ENCODE measurements at regions not wholly inside any gene's neighbourhood (a gene's known extent, or its start where the extent isn't known, plus 50 kb on each side); places are given as distances from the start of the nearest gene placed in this dataset.

- no peak for TF ChIP-seq CTCF (IDR thresholded peaks at IDR 0.05)
- no peak for TF ChIP-seq POLR2A (IDR thresholded peaks at IDR 0.05)
Observed at GRCh38 chr14:85037411-85037810, 492.5 kb upstream of the FLRT2 start.

Data from vagina (tissue), 2 donors.